ENCODE measurements at regions not wholly inside any gene's neighbourhood (a gene's known extent, or its start where the extent isn't known, plus 50 kb on each side); places are given as distances from the start of the nearest gene placed in this dataset.

DNA sequence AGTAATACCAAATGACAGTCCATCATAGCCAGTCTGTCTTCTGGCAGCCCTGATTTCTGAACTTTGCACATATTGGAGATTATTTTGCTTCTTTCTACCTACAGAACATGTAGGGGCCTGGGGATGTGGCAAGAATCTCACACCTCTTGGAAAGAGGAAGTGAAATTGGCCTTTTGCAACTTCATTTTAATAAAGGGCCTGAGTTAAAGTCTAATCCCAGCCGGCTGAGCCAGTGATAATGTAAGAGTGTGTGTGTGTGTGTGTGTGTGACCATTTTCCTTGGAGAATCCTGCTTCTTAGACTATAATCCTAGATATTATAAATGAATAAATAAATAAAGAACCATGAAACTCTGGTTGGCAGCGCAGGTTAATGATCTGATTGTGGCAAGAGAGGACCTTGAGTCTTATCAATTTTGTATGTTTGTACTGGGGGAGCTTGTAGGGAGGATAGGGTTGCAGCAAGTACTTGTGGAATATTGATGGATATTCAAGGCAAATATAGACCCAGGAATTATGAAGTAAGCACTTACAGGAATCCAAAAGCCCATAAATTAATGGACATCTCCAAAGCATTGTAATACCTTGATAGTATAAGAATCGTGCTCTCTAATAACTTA is 233.2 kb upstream of the AMIGO2 start:
- Histone ChIP-seq H3K4me3 (ENCODE audit: insufficient read depth, low read length, poor library complexity, severe bottlenecking) (peak overlapping the region; percentile 22), H3F3A (ENCODE audit: insufficient read depth) (peaks cover 11% of the 10 kb centered on the region; the same call in 1 of the 2 replicates), H4K20me1 (ENCODE audit: low read depth, low read length) (no peaks in the 10 kb centered on the region), H3K4me2 (ENCODE audit: low read depth, low read length, poor library complexity, severe bottlenecking) (peak overlapping the region; percentile 60), H3K27ac (ENCODE audit: low read depth, low read length) (peak overlapping the region; percentile 86), H3K36me3 (ENCODE audit: low read length) (no peaks in the 10 kb centered on the region), H3K9ac (ENCODE audit: low read length) (peak overlapping the region; percentile 26), H3K9me2 (replicated peaks; ENCODE audit: insufficient read depth, low read length) (no peaks in the 10 kb centered on the region), H3K9me3 (ENCODE audit: insufficient read depth, low read length) (no peaks in the 10 kb centered on the region), H3K79me2 (ENCODE audit: insufficient read depth, low read length) (no peaks in the 10 kb centered on the region), H2AFZ (ENCODE audit: low read depth, low read length, severe bottlenecking) (peak overlapping the region; percentile 8), H3K27me3 (ENCODE audit: low read length) (no peaks in the 10 kb centered on the region)
- no peak for TF ChIP-seq EZH2phosphoT487 (conservative IDR thresholded peaks at IDR 0.05; ENCODE audit: low read length)
- TF ChIP-seq, protein P1, sequence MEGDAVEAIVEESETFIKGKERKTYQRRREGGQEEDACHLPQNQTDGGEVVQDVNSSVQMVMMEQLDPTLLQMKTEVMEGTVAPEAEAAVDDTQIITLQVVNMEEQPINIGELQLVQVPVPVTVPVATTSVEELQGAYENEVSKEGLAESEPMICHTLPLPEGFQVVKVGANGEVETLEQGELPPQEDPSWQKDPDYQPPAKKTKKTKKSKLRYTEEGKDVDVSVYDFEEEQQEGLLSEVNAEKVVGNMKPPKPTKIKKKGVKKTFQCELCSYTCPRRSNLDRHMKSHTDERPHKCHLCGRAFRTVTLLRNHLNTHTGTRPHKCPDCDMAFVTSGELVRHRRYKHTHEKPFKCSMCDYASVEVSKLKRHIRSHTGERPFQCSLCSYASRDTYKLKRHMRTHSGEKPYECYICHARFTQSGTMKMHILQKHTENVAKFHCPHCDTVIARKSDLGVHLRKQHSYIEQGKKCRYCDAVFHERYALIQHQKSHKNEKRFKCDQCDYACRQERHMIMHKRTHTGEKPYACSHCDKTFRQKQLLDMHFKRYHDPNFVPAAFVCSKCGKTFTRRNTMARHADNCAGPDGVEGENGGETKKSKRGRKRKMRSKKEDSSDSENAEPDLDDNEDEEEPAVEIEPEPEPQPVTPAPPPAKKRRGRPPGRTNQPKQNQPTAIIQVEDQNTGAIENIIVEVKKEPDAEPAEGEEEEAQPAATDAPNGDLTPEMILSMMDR (IDR thresholded peaks at IDR 0.05; ENCODE audit: insufficient read depth, low read length, poor library complexity, severe bottlenecking): no peak

GRCh38 chr12:47312147-47312546 is 232.4 kb upstream of the AMIGO2 start:
- Histone ChIP-seq H3K4me2 (ENCODE audit: low read depth, low read length, poor library complexity, severe bottlenecking) (peak overlapping the region; percentile 60), H3K9me3 (ENCODE audit: insufficient read depth, low read length) (no peaks in the 10 kb centered on the region), H3K9ac (ENCODE audit: low read length) (peak overlapping the region; percentile 26), H2AFZ (ENCODE audit: low read depth, low read length, severe bottlenecking) (no peak overlapping the region), H3K27ac (ENCODE audit: low read depth, low read length) (peak overlapping the region; percentile 86), H3K79me2 (ENCODE audit: insufficient read depth, low read length) (no peaks in the 10 kb centered on the region), H3K36me3 (ENCODE audit: low read length) (no peaks in the 10 kb centered on the region), H3F3A (ENCODE audit: insufficient read depth) (peaks cover 11% of the 10 kb centered on the region; the same call in 1 of the 2 replicates), H4K20me1 (ENCODE audit: low read depth, low read length) (no peaks in the 10 kb centered on the region), H3K27me3 (ENCODE audit: low read length) (no peaks in the 10 kb centered on the region), H3K4me3 (ENCODE audit: insufficient read depth, low read length, poor library complexity, severe bottlenecking) (no peak overlapping the region), H3K9me2 (replicated peaks; ENCODE audit: insufficient read depth, low read length) (no peaks in the 10 kb centered on the region)
- TF ChIP-seq, protein P1 (IDR thresholded peaks at IDR 0.05; ENCODE audit: insufficient read depth, low read length, poor library complexity, severe bottlenecking): no peak
- no peak for TF ChIP-seq EZH2phosphoT487 (conservative IDR thresholded peaks at IDR 0.05; ENCODE audit: low read length)

DNA sequence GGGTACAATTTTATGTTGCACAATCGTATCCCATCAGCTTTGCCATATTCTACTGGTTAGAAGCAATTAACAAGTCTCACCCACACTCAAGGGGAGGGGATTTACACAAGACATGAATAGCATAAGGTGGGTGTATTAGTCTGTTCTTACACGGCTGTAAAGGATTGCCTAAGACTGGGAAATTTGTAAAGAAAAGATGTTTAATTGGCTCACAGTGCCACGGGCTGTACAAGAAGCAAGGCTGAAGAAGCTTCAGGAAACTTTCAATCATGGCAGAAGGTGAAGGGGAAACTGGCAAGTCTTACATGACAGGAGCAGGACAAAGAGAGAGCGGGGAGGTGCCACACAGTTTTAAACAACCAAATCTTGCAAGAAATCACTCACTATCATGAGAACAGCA is 231.8 kb upstream of the AMIGO2 start:
- peak overlapping the region; percentile 73 for H2AFZ ChIP-seq (ENCODE audit: low read depth, low read length, severe bottlenecking)
- no peaks in the 10 kb centered on the region for H3K9me2 ChIP-seq (replicated peaks; ENCODE audit: insufficient read depth, low read length)
- peak overlapping the region; percentile 86 for H3K27ac ChIP-seq (ENCODE audit: low read depth, low read length)
- H3K9me3 ChIP-seq (ENCODE audit: insufficient read depth, low read length): no peaks in the 10 kb centered on the region
- TF ChIP-seq, protein P1 (IDR thresholded peaks at IDR 0.05; ENCODE audit: insufficient read depth, low read length, poor library complexity, severe bottlenecking): no peak
- no peak for TF ChIP-seq EZH2phosphoT487 (conservative IDR thresholded peaks at IDR 0.05; ENCODE audit: low read length)
- no peaks in the 10 kb centered on the region for H4K20me1 ChIP-seq (ENCODE audit: low read depth, low read length)
- H3K79me2 ChIP-seq (ENCODE audit: insufficient read depth, low read length): no peaks in the 10 kb centered on the region
- H3K4me3 ChIP-seq (ENCODE audit: insufficient read depth, low read length, poor library complexity, severe bottlenecking): no peak overlapping the region
- H3K36me3 ChIP-seq (ENCODE audit: low read length): no peaks in the 10 kb centered on the region
- no peak overlapping the region for H3K4me2 ChIP-seq (ENCODE audit: low read depth, low read length, poor library complexity, severe bottlenecking)
- H3F3A ChIP-seq (ENCODE audit: insufficient read depth): peaks cover 11% of the 10 kb centered on the region; the same call in 1 of the 2 replicates
- no peak overlapping the region for H3K9ac ChIP-seq (ENCODE audit: low read length)
- H3K27me3 ChIP-seq (ENCODE audit: low read length): no peaks in the 10 kb centered on the region
